ENCODE measurements at regions not wholly inside any gene's neighbourhood (a gene's known extent, or its start where the extent isn't known, plus 50 kb on each side); places are given as distances from the start of the nearest gene placed in this dataset.

DNA sequence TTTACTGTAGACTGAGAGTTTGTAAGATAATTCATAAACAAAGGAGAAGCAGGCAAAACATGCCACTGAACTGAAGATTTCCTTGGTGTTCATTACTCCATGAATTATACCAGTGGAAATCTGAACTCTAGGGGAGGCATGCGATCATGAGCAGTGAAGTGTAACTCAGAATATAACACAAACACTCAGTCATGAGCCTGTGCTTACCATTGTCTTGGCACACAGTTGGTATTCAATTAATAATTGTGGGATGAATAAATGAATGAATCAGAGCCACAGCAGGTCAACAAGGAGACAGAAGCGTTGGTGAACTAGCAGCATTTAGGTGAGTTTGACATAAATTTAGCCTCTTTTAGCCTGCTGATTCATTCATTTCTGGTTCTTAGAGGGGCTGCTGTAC is 263.5 kb upstream of the DKK2 start:
- Histone ChIP-seq H3K4me3 (replicated peaks in 1 of 2; ENCODE audit: low read depth in 1 of 2, low read length in 2 of 2) (no peak overlapping the region), H4K20me1 (ENCODE audit: insufficient read depth) (no peaks in the 10 kb centered on the region), H3K9ac (ENCODE audit: low read length) (no peak overlapping the region), H3K9me3 (ENCODE audit: control insufficient read depth in 1 of 2, insufficient read depth in 1 of 2, low read depth in 1 of 2, low read length in 2 of 2) (no peaks in the 10 kb centered on the region), H3K27me3 (ENCODE audit: insufficient read depth, low read length) (no peaks in the 10 kb centered on the region), H3K4me1 (ENCODE audit: control insufficient read depth in 1 of 2, insufficient read depth in 2 of 2, low read length in 2 of 2) (no peaks in the 10 kb centered on the region), H2AFZ (ENCODE audit: low read depth, low read length, poor library complexity, severe bottlenecking) (no peak overlapping the region), H3K36me3 (ENCODE audit: control insufficient read depth in 1 of 2, insufficient read depth in 2 of 2, low read length in 2 of 2) (no peaks in the 10 kb centered on the region), H3K4me2 (ENCODE audit: low read length) (no peak overlapping the region), H3K9me2 (ENCODE audit: insufficient read depth) (no peaks in the 10 kb centered on the region; the same call in 1 of the 2 replicates), H3K79me2 (ENCODE audit: insufficient read depth, low read length) (no peaks in the 10 kb centered on the region), H3K27ac (ENCODE audit: low read depth, low read length) (no peak overlapping the region)
- no TSS peak for BruUV-seq (replicated peaks)
- CTCF ChIA-PET = no interaction called here
- POLR2A ChIA-PET = no interaction called here
- no peak for TF ChIP-seq YY1 (IDR thresholded peaks at IDR 0.05; ENCODE audit: extremely low read depth, insufficient replicate concordance, low read depth, low read length)
- TF ChIP-seq POLR2AphosphoS5 (IDR thresholded peaks at IDR 0.05; ENCODE audit: low read depth, low read length) = no peak
- TF ChIP-seq FOSL1 (IDR thresholded peaks at IDR 0.05; ENCODE audit: low read depth) = no peak
- no peak for DNase-seq (ENCODE audit: low read depth, low spot score)
- RAD21 ChIA-PET (ENCODE audit: low non-redundant PET in 1 of 2, low total read pairs in 2 of 2, uncharacterized antibody in 2 of 2, unreplicated experiment in 2 of 2) = no interaction called here
- intact Hi-C loops (cut with micrococcal nuclease) = no loop called here
- no peak for ATAC-seq

DNA sequence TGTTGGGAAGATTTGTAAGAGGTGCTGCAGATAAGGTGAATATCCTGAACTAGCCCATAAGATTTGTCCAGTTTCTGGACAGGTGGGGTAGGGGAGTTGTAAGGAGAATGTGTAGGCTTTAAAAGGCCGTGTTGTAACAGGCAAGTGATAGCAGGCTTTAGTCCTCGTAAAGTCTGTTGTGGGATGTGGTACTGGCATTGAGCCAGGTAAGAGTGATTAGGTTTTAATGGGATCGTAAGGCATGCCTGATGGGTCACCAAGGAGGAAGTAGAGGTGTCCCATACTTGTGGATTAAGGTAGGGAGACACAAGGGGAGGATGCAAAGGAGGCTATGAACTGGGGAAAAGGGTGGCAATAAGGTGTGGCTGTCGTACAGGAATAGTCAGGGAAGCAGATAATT is 256.9 kb upstream of the DKK2 start:
- no TSS peak for BruUV-seq (replicated peaks)
- Histone ChIP-seq H3K79me2 (ENCODE audit: insufficient read depth, low read length) (no peaks in the 10 kb centered on the region), H2AFZ (ENCODE audit: low read depth, low read length, poor library complexity, severe bottlenecking) (no peak overlapping the region), H3K4me2 (ENCODE audit: low read length) (no peak overlapping the region), H3K9me3 (ENCODE audit: control insufficient read depth in 1 of 2, insufficient read depth in 1 of 2, low read depth in 1 of 2, low read length in 2 of 2) (no peaks in the 10 kb centered on the region), H3K36me3 (ENCODE audit: control insufficient read depth in 1 of 2, insufficient read depth in 2 of 2, low read length in 2 of 2) (no peaks in the 10 kb centered on the region), H3K9me2 (ENCODE audit: insufficient read depth) (no peaks in the 10 kb centered on the region), H3K4me1 (ENCODE audit: control insufficient read depth in 1 of 2, insufficient read depth in 2 of 2, low read length in 2 of 2) (no peaks in the 10 kb centered on the region), H3K27me3 (ENCODE audit: insufficient read depth, low read length) (no peaks in the 10 kb centered on the region), H3K9ac (ENCODE audit: low read length) (no peak overlapping the region), H3K4me3 (replicated peaks in 1 of 2; ENCODE audit: low read depth in 1 of 2, low read length in 2 of 2) (no peak overlapping the region), H4K20me1 (ENCODE audit: insufficient read depth) (no peaks in the 10 kb centered on the region), H3K27ac (ENCODE audit: low read depth, low read length) (no peak overlapping the region)
- intact Hi-C loops (cut with micrococcal nuclease) = no loop called here
- POLR2A ChIA-PET = no interaction called here
- no peak for TF ChIP-seq POLR2AphosphoS5 (IDR thresholded peaks at IDR 0.05; ENCODE audit: low read depth, low read length)
- no peak for TF ChIP-seq POLR2A (IDR thresholded peaks at IDR 0.05; ENCODE audit: borderline replicate concordance, extremely low read depth, insufficient read depth, insufficient read length)
- no peak for TF ChIP-seq JUND (IDR thresholded peaks at IDR 0.05)
- no peak for TF ChIP-seq RAD21 (IDR thresholded peaks at IDR 0.05; ENCODE audit: low read depth)
- TF ChIP-seq ZNF274 (IDR thresholded peaks at IDR 0.05; ENCODE audit: low read depth, low read length) = no peak
- no peak for TF ChIP-seq SP1 (IDR thresholded peaks at IDR 0.05; ENCODE audit: low read depth)
- TF ChIP-seq, protein P1, sequence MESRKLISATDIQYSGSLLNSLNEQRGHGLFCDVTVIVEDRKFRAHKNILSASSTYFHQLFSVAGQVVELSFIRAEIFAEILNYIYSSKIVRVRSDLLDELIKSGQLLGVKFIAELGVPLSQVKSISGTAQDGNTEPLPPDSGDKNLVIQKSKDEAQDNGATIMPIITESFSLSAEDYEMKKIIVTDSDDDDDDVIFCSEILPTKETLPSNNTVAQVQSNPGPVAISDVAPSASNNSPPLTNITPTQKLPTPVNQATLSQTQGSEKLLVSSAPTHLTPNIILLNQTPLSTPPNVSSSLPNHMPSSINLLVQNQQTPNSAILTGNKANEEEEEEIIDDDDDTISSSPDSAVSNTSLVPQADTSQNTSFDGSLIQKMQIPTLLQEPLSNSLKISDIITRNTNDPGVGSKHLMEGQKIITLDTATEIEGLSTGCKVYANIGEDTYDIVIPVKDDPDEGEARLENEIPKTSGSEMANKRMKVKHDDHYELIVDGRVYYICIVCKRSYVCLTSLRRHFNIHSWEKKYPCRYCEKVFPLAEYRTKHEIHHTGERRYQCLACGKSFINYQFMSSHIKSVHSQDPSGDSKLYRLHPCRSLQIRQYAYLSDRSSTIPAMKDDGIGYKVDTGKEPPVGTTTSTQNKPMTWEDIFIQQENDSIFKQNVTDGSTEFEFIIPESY (IDR thresholded peaks at IDR 0.05; ENCODE audit: extremely low read depth, insufficient replicate concordance, low read length) = no peak
- no peak for TF ChIP-seq FOSL1 (IDR thresholded peaks at IDR 0.05; ENCODE audit: low read depth)
- TF ChIP-seq YY1 (IDR thresholded peaks at IDR 0.05; ENCODE audit: extremely low read depth, insufficient replicate concordance, low read depth, low read length) = no peak
- no peak for TF ChIP-seq TCF7L2 (IDR thresholded peaks at IDR 0.05; ENCODE audit: borderline replicate concordance, extremely low read depth, insufficient read depth, insufficient read length)
- TF ChIP-seq, protein P2, sequence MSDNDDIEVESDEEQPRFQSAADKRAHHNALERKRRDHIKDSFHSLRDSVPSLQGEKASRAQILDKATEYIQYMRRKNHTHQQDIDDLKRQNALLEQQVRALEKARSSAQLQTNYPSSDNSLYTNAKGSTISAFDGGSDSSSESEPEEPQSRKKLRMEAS (IDR thresholded peaks at IDR 0.05) = no peak
- no peak for ATAC-seq
- CTCF ChIA-PET = no interaction called here
- no peak for DNase-seq (ENCODE audit: low read depth, low spot score)
- RAD21 ChIA-PET (ENCODE audit: low non-redundant PET in 1 of 2, low total read pairs in 2 of 2, uncharacterized antibody in 2 of 2, unreplicated experiment in 2 of 2) = no interaction called here
